Neural cell (in vitro differentiated cells): ENCODE measurements at regions not wholly inside any gene's neighbourhood (a gene's known extent, or its start where the extent isn't known, plus 50 kb on each side); places are given as distances from the start of the nearest gene placed in this dataset.
"Not testable (repeated sequence)": the region's sequence is repeated elsewhere in the genome, so short reads cannot be mapped to it uniquely, and the experiment has no call there.

Source experiments
- EZH2 ChIP-seq: fragments of 200-600, 300-800 bp; shearing (Covaris generic), sonication (generic); IDR thresholded peaks from 2 replicates; pipeline ENCODE4 v1.6.1; 2014; ENCODE audit warnings: antibody characterized with exemption, low read length, borderline replicate concordance, mild to moderate bottlenecking; ENCODE audit not compliant: insufficient read depth, poor library complexity, severe bottlenecking
- TF ChIP-seq, protein P1 (sequence below): fragments of 450-650 bp; IDR thresholded peaks from 2 replicates; pipeline ENCODE4 v1.5.1; 2014; ENCODE audit warnings: antibody characterized with exemption, mild to moderate bottlenecking, moderate library complexity; ENCODE audit not compliant: poor library complexity, severe bottlenecking

DNA sequence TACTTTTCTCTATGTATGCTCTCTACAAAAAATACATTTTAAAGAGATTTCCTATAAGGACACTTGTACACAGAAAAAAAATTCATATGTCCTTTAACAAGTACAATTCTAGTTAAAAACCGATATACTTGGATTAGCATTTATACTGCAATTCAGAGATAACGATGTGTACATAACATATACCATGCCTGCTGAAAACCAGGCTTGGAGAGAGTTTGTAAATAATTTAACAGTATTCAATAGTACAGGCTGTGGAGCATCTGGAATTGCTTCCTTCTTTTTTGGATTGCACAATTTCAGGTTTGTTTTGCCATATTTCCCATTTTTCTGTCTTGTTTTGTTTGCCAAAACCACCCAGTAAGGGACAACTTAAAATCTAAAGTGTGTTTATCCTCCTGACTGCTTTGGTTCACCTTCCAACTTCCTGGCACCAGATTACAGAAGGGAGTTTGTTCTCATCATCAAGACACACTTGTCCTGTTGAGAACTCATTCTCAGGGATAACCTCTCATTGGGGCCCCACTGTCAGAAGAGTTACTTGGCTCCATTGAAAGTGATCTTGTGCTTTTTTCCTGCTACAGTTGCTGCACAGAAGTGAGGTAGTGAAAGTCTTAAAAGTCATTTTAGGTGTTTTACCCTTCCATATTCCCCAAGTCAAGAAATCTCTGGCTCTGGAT lies 1526.7 kb downstream of the KHDRBS2 start:
- TF ChIP-seq, protein P1, sequence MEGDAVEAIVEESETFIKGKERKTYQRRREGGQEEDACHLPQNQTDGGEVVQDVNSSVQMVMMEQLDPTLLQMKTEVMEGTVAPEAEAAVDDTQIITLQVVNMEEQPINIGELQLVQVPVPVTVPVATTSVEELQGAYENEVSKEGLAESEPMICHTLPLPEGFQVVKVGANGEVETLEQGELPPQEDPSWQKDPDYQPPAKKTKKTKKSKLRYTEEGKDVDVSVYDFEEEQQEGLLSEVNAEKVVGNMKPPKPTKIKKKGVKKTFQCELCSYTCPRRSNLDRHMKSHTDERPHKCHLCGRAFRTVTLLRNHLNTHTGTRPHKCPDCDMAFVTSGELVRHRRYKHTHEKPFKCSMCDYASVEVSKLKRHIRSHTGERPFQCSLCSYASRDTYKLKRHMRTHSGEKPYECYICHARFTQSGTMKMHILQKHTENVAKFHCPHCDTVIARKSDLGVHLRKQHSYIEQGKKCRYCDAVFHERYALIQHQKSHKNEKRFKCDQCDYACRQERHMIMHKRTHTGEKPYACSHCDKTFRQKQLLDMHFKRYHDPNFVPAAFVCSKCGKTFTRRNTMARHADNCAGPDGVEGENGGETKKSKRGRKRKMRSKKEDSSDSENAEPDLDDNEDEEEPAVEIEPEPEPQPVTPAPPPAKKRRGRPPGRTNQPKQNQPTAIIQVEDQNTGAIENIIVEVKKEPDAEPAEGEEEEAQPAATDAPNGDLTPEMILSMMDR = not testable (repeated sequence)
- TF ChIP-seq EZH2 = not testable (repeated sequence)
